ENCODE measurements at regions not wholly inside any gene's neighbourhood (a gene's known extent, or its start where the extent isn't known, plus 50 kb on each side); places are given as distances from the start of the nearest gene placed in this dataset.
"Not testable (repeated sequence)": the region's sequence is repeated elsewhere in the genome, so short reads cannot be mapped to it uniquely, and the experiment has no call there.

- DNase-seq (ENCODE audit: low spot score): peak; percentile 62
- TF ChIP-seq CTCF (IDR thresholded peaks at IDR 0.05; ENCODE audit: borderline replicate concordance, control extremely low read depth, extremely low read depth, insufficient read depth, missing control alignments): no peak
- in situ Hi-C loops (cut with MboI; ENCODE audit: low sequenced_read_pairs, unreplicated experiment): loop anchor here (10.0 kb wide), 1 partner anchor 64 kb away; no protein-coding TSS in a partner anchor
These were observed 68.5 kb upstream of the IGLL5 start for GRCh38 chr22:22818861-22819855.

- in situ Hi-C loops (cut with MboI; ENCODE audit: low sequenced_read_pairs, unreplicated experiment): no loop called here
- no peak for DNase-seq (ENCODE audit: low spot score)
- TF ChIP-seq CTCF (IDR thresholded peaks at IDR 0.05; ENCODE audit: borderline replicate concordance, control extremely low read depth, extremely low read depth, insufficient read depth, missing control alignments): no peak
These were observed 67.5 kb upstream of the IGLL5 start for GRCh38 chr22:22820076-22820475.

- in situ Hi-C loops (cut with MboI; ENCODE audit: low sequenced_read_pairs, unreplicated experiment): no loop called here
These were observed 67.0 kb upstream of the IGLL5 start for GRCh38 chr22:22820626-22821025.

GRCh38 chr22:22821340-22821739 lies 66.3 kb upstream of the IGLL5 start:
- no peak for TF ChIP-seq CTCF (IDR thresholded peaks at IDR 0.05; ENCODE audit: borderline replicate concordance, control extremely low read depth, extremely low read depth, insufficient read depth, missing control alignments)
- in situ Hi-C loops (cut with MboI; ENCODE audit: low sequenced_read_pairs, unreplicated experiment): no loop called here
- no peak for DNase-seq (ENCODE audit: low spot score)

More at GRCh38 chr22:22820626-22821025, 67.0 kb upstream of the IGLL5 start:
- no peak for TF ChIP-seq CTCF (IDR thresholded peaks at IDR 0.05; ENCODE audit: borderline replicate concordance, control extremely low read depth, extremely low read depth, insufficient read depth, missing control alignments)
- DNase-seq (ENCODE audit: low spot score): no peak

- no peak for TF ChIP-seq CTCF (IDR thresholded peaks at IDR 0.05; ENCODE audit: borderline replicate concordance, control extremely low read depth, extremely low read depth, insufficient read depth, missing control alignments)
- no peak for DNase-seq (ENCODE audit: low spot score)
- in situ Hi-C loops (cut with MboI; ENCODE audit: low sequenced_read_pairs, unreplicated experiment): no loop called here
These were observed 65.5 kb upstream of the IGLL5 start for GRCh38 chr22:22822106-22822505.

GRCh38 chr22:22822553-22822952 lies 65.1 kb upstream of the IGLL5 start:
- DNase-seq (ENCODE audit: low spot score): peak; percentile 26
- in situ Hi-C loops (cut with MboI; ENCODE audit: low sequenced_read_pairs, unreplicated experiment): not testable (repeated sequence)

- TF ChIP-seq CTCF (IDR thresholded peaks at IDR 0.05; ENCODE audit: borderline replicate concordance, control extremely low read depth, extremely low read depth, insufficient read depth, missing control alignments): no peak
- DNase-seq (ENCODE audit: low spot score): no peak
- in situ Hi-C loops (cut with MboI; ENCODE audit: low sequenced_read_pairs, unreplicated experiment): no loop called here
These were observed 64.3 kb upstream of the IGLL5 start for GRCh38 chr22:22823131-22823810.

Measured in GM13976 (cell line).